ENCODE measurements at regions not wholly inside any gene's neighbourhood (a gene's known extent, or its start where the extent isn't known, plus 50 kb on each side); places are given as distances from the start of the nearest gene placed in this dataset.

GRCh38 chr4:180789929-180790328, 1453.3 kb upstream of the TENM3 start:
- Histone ChIP-seq H3K9me3 (ENCODE audit: control insufficient read depth in 2 of 3, insufficient read depth in 1 of 3, low read length in 3 of 3) (no peaks in the 10 kb centered on the region), H3K27ac (ENCODE audit: low read depth in 2 of 2, low read length in 2 of 2) (no peak overlapping the region), H3K36me3 (ENCODE audit: control insufficient read depth in 2 of 3, insufficient read depth in 3 of 3, low read length in 3 of 3) (no peaks in the 10 kb centered on the region), H3K4me1 (ENCODE audit: control insufficient read depth in 2 of 3, insufficient read depth in 2 of 3, low read depth in 1 of 3, low read length in 3 of 3) (no peaks in the 10 kb centered on the region), H3K27me3 (ENCODE audit: control insufficient read depth, insufficient read depth, low read length) (no peaks in the 10 kb centered on the region), H3K4me3 (ENCODE audit: low read length in 3 of 3) (no peak overlapping the region), H3K9ac (ENCODE audit: low read length in 3 of 3) (no peak overlapping the region)
- no peak for DNase-seq
- TF ChIP-seq CTCF (IDR thresholded peaks at IDR 0.05; ENCODE audit: borderline replicate concordance, extremely low read depth, insufficient read depth) = no peak
- intact Hi-C loops (cut with DNase I) = no loop called here
- no peak for FAIRE-seq

GRCh38 chr4:180790471-180790870, 1452.7 kb upstream of the TENM3 start:
- no peaks in the 10 kb centered on the region for H3K9me3 ChIP-seq (ENCODE audit: control insufficient read depth in 2 of 3, insufficient read depth in 1 of 3, low read length in 3 of 3)
- H3K4me3 ChIP-seq (ENCODE audit: low read length in 3 of 3) = no peak overlapping the region
- no peaks in the 10 kb centered on the region for H3K27me3 ChIP-seq (ENCODE audit: control insufficient read depth, insufficient read depth, low read length)
- no peak for FAIRE-seq
- H3K27ac ChIP-seq (ENCODE audit: low read depth in 2 of 2, low read length in 2 of 2) = no peak overlapping the region
- no peak for TF ChIP-seq CTCF (IDR thresholded peaks at IDR 0.05; ENCODE audit: borderline replicate concordance, extremely low read depth, insufficient read depth)
- intact Hi-C loops (cut with DNase I) = no loop called here
- no peaks in the 10 kb centered on the region for H3K4me1 ChIP-seq (ENCODE audit: control insufficient read depth in 2 of 3, insufficient read depth in 2 of 3, low read depth in 1 of 3, low read length in 3 of 3)
- H3K9ac ChIP-seq (ENCODE audit: low read length in 3 of 3) = no peak overlapping the region
- no peak for DNase-seq
- H3K36me3 ChIP-seq (ENCODE audit: control insufficient read depth in 2 of 3, insufficient read depth in 3 of 3, low read length in 3 of 3) = no peaks in the 10 kb centered on the region

GRCh38 chr4:180792541-180792940, 1450.7 kb upstream of the TENM3 start:
- DNase-seq = no peak
- H3K27ac ChIP-seq (ENCODE audit: low read depth in 2 of 2, low read length in 2 of 2) = no peak overlapping the region

More at GRCh38 chr4:180792541-180792940, 1450.7 kb upstream of the TENM3 start:
- Histone ChIP-seq H3K4me3 (ENCODE audit: low read length in 3 of 3) (no peak overlapping the region), H3K36me3 (ENCODE audit: control insufficient read depth in 2 of 3, insufficient read depth in 3 of 3, low read length in 3 of 3) (no peaks in the 10 kb centered on the region), H3K27me3 (ENCODE audit: control insufficient read depth, insufficient read depth, low read length) (no peaks in the 10 kb centered on the region), H3K4me1 (ENCODE audit: control insufficient read depth in 2 of 3, insufficient read depth in 2 of 3, low read depth in 1 of 3, low read length in 3 of 3) (no peaks in the 10 kb centered on the region), H3K9me3 (ENCODE audit: control insufficient read depth in 2 of 3, insufficient read depth in 1 of 3, low read length in 3 of 3) (no peaks in the 10 kb centered on the region), H3K9ac (ENCODE audit: low read length in 3 of 3) (no peak overlapping the region)
- FAIRE-seq = no peak
- intact Hi-C loops (cut with DNase I) = no loop called here
- no peak for TF ChIP-seq CTCF (IDR thresholded peaks at IDR 0.05; ENCODE audit: borderline replicate concordance, extremely low read depth, insufficient read depth)

All from kidney (tissue), 13 donors.